ENCODE measurements at regions not wholly inside any gene's neighbourhood (a gene's known extent, or its start where the extent isn't known, plus 50 kb on each side); places are given as distances from the start of the nearest gene placed in this dataset.

DNA sequence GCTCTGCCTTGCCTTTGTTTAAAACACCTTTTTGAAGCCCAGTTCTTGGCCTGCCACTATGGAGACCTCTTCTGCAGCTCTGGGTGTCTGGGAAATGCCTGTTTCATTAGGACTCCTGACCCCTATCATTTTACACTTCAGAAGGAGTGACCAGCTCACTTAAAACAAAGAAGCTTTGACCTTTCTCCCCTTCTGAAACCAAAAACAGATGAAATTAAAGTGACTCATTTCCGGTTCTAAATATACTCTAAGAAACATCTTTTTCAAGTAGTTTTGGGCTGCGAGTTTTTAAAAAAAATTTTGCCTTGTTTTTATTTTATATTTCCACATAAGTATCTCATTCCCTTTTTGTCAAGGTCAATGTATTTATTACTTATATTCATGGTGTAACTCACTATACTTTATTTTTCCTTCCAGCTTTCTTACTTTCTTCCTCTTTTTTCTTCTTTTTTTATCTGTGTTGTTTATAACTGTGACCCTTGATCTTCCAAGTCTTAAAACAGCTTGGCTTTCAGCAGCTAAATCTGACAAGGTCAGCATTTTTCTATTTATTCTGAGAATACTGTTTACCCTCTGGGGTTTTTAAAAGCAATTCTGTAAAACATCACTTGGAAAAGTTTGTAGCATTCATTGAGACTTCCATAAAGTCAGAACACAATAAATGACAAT is 672.9 kb downstream of the NR2F1-AS1 start:
- no peak for ATAC-seq
- Histone ChIP-seq H3K4me1 (peaks cover 0 to 7% (median 0%) of the 10 kb centered on the region in 3 donors), H3K27me3 (no peaks in the 10 kb centered on the region), H3K4me3 (no peak overlapping the region), H3K36me3 (no peaks in the 10 kb centered on the region), H3K9me3 (no peaks in the 10 kb centered on the region), H3K27ac (no peak overlapping the region)
- TF ChIP-seq, protein P1, sequence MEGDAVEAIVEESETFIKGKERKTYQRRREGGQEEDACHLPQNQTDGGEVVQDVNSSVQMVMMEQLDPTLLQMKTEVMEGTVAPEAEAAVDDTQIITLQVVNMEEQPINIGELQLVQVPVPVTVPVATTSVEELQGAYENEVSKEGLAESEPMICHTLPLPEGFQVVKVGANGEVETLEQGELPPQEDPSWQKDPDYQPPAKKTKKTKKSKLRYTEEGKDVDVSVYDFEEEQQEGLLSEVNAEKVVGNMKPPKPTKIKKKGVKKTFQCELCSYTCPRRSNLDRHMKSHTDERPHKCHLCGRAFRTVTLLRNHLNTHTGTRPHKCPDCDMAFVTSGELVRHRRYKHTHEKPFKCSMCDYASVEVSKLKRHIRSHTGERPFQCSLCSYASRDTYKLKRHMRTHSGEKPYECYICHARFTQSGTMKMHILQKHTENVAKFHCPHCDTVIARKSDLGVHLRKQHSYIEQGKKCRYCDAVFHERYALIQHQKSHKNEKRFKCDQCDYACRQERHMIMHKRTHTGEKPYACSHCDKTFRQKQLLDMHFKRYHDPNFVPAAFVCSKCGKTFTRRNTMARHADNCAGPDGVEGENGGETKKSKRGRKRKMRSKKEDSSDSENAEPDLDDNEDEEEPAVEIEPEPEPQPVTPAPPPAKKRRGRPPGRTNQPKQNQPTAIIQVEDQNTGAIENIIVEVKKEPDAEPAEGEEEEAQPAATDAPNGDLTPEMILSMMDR (IDR thresholded peaks at IDR 0.05), result no peak
- TF ChIP-seq POLR2AphosphoS5 (IDR thresholded peaks at IDR 0.05) (no peak), POLR2A (IDR thresholded peaks at IDR 0.05) (no peak), EP300 (IDR thresholded peaks at IDR 0.05) (no peak)
- WGBS, 2 donors (ENCODE audit: low coverage in 1 of 2), result 24 to 41% methylated on average over 2 of the region's 2 CpGs

GRCh38 chr5:92906798-92907376 is 674.1 kb downstream of the NR2F1-AS1 start:
- H3K27ac ChIP-seq, result no peak overlapping the region
- H3K27me3 ChIP-seq, result no peaks in the 10 kb centered on the region
- no peaks in the 10 kb centered on the region for H3K36me3 ChIP-seq
- TF ChIP-seq POLR2AphosphoS5 (IDR thresholded peaks at IDR 0.05) (no peak), EP300 (IDR thresholded peaks at IDR 0.05) (no peak), POLR2A (IDR thresholded peaks at IDR 0.05) (no peak)
- TF ChIP-seq, protein P1 (IDR thresholded peaks at IDR 0.05), result no peak
- WGBS, 2 donors (ENCODE audit: low coverage in 1 of 2), result 89 to 93% methylated on average over 5 to 6 of the region's 6 CpGs
- H3K4me3 ChIP-seq, result no peak overlapping the region
- H3K4me1 ChIP-seq, result peaks cover 0 to 7% (median 0%) of the 10 kb centered on the region in 3 donors
- ATAC-seq, result no peak
- no peaks in the 10 kb centered on the region for H3K9me3 ChIP-seq

DNA sequence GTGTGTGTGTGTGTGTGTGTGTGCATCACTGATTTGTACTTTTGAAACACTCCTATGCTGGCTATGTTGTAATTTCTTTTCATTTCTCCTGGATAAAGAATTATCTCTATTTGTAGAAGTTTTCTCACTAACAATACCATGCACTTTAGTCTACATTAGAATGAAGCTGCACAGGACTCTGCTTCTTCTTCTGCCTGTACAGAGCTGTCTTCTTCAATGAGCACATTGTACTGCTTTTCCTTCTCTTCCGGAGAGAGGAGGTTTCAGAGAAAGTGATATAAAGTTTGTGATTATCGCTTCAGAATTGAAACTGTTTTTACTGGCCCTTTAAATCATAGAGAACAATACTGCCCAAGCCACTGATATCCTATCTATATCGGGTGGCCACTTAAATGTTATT is 677.0 kb downstream of the NR2F1-AS1 start:
- peaks cover 0 to 5% (median 0%) of the 10 kb centered on the region in 3 donors for H3K4me1 ChIP-seq
- no peaks in the 10 kb centered on the region for H3K36me3 ChIP-seq
- no peaks in the 10 kb centered on the region for H3K27me3 ChIP-seq
- H3K9me3 ChIP-seq, result no peaks in the 10 kb centered on the region
- no peak overlapping the region for H3K4me3 ChIP-seq
- TF ChIP-seq, protein P1 (IDR thresholded peaks at IDR 0.05), result no peak
- TF ChIP-seq EP300 (IDR thresholded peaks at IDR 0.05) (no peak), POLR2A (IDR thresholded peaks at IDR 0.05) (no peak), POLR2AphosphoS5 (IDR thresholded peaks at IDR 0.05) (no peak)
- 59 to 68% methylated on average over 3 of the region's 3 CpGs for WGBS, 2 donors (ENCODE audit: low coverage in 1 of 2)
- no peak overlapping the region for H3K27ac ChIP-seq
- no peak for ATAC-seq

- Histone ChIP-seq H3K9me3 (no peaks in the 10 kb centered on the region), H3K4me3 (no peak overlapping the region), H3K4me1 (no peaks in the 10 kb centered on the region), H3K27ac (no peak overlapping the region), H3K36me3 (no peaks in the 10 kb centered on the region), H3K27me3 (no peaks in the 10 kb centered on the region)
- no peak for TF ChIP-seq POLR2A (IDR thresholded peaks at IDR 0.05)
- no peak for ATAC-seq
- 80 to 89% methylated on average over 4 of the region's 4 CpGs for WGBS, 2 donors (ENCODE audit: low coverage in 1 of 2)
Observed at GRCh38 chr5:92899611-92900010, 681.4 kb downstream of the NR2F1-AS1 start.

DNA sequence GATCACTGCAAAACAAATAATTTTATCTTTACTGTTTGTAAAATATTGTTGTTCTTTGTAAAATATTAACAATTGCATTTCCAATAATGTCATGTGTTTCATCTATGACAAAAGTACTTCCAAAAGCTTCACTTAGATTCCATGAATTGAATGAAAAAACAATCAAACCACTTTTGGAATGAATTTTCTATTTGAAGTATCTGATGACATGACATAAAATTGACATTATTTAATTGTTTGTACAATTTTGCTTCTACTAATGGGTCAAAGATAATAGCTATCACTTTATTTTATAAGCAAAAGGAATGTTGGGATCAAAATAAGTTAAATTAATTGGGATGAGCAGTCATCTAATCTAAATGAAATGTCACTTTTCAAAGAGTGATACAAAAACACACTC is 684.3 kb downstream of the NR2F1-AS1 start:
- no peak for TF ChIP-seq POLR2A (IDR thresholded peaks at IDR 0.05)
- no peak for TF ChIP-seq POLR2AphosphoS5 (IDR thresholded peaks at IDR 0.05)
- TF ChIP-seq EP300 (IDR thresholded peaks at IDR 0.05), result no peak
- ATAC-seq, result no peak
- Histone ChIP-seq H3K27me3 (no peaks in the 10 kb centered on the region), H3K4me3 (no peak overlapping the region), H3K27ac (no peak overlapping the region), H3K36me3 (no peaks in the 10 kb centered on the region), H3K9me3 (no peaks in the 10 kb centered on the region), H3K4me1 (no peaks in the 10 kb centered on the region)

GRCh38 chr5:92890841-92891244 is 690.2 kb downstream of the NR2F1-AS1 start:
- WGBS, 2 donors (ENCODE audit: low coverage in 1 of 2), result 65 to 79% methylated on average over 2 of the region's 2 CpGs
- Histone ChIP-seq H3K36me3 (no peaks in the 10 kb centered on the region), H3K9me3 (no peaks in the 10 kb centered on the region), H3K27ac (no peak overlapping the region), H3K27me3 (no peaks in the 10 kb centered on the region), H3K4me3 (no peak overlapping the region), H3K4me1 (no peaks in the 10 kb centered on the region)
- TF ChIP-seq, protein P1 (IDR thresholded peaks at IDR 0.05), result no peak
- TF ChIP-seq POLR2A (IDR thresholded peaks at IDR 0.05) (no peak), POLR2AphosphoS5 (IDR thresholded peaks at IDR 0.05) (no peak), EP300 (IDR thresholded peaks at IDR 0.05) (no peak)
- ATAC-seq, result no peak
